Sigmoid colon (tissue), 4 donors: ENCODE measurements at regions not wholly inside any gene's neighbourhood (a gene's known extent, or its start where the extent isn't known, plus 50 kb on each side); places are given as distances from the start of the nearest gene placed in this dataset.

Experiments used
- POLR2A ChIP-seq, 2 donors: fragments of 450-650 bp; IDR thresholded peaks; one replicate each; pipeline ENCODE4 v1.6.1; 2016; ENCODE audit warnings: antibody characterized with exemption in 2 of 2, mild to moderate bottlenecking in 2 of 2, moderate library complexity in 2 of 2
- POLR2AphosphoS5 ChIP-seq, 4 donors: sonication (generic); formaldehyde crosslinking; IDR thresholded peaks; one replicate each; pipeline ENCODE4 v1.6.1; 2017; ENCODE audit warnings: antibody characterized with exemption in 4 of 4
- TF ChIP-seq, protein P1 (sequence below), 4 experiments: fragments of 450-650 bp in 3 of 4; fragments of 200-600 bp in 1 of 4; IDR thresholded peaks; one replicate each; pipeline ENCODE4 v1.5.1; 2016 to 2019; ENCODE audit warnings: antibody characterized with exemption in 4 of 4, mild to moderate bottlenecking in 3 of 4, moderate library complexity in 2 of 4

DNA sequence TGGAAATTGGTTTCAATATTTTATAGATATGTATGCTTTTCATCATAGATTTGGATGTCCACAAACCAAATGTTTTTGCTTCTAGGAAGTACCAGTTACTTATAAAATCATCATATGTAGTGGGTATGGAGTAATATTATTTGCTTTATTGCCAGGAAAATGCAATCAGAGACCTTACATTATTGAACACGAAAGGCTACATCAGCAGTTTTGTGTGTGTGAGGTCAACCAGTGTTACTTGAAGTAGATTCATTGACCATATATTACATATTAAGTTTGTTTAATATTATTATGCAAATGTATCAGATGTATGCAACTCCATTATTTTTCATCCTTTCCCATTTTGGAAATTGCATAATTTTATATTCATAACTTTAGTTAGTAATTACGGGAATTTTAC, 219.1 kb upstream of the MMADHC start:
- TF ChIP-seq, protein P1, sequence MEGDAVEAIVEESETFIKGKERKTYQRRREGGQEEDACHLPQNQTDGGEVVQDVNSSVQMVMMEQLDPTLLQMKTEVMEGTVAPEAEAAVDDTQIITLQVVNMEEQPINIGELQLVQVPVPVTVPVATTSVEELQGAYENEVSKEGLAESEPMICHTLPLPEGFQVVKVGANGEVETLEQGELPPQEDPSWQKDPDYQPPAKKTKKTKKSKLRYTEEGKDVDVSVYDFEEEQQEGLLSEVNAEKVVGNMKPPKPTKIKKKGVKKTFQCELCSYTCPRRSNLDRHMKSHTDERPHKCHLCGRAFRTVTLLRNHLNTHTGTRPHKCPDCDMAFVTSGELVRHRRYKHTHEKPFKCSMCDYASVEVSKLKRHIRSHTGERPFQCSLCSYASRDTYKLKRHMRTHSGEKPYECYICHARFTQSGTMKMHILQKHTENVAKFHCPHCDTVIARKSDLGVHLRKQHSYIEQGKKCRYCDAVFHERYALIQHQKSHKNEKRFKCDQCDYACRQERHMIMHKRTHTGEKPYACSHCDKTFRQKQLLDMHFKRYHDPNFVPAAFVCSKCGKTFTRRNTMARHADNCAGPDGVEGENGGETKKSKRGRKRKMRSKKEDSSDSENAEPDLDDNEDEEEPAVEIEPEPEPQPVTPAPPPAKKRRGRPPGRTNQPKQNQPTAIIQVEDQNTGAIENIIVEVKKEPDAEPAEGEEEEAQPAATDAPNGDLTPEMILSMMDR (IDR thresholded peaks at IDR 0.05): no peak
- no peak for TF ChIP-seq POLR2A (IDR thresholded peaks at IDR 0.05)
- TF ChIP-seq POLR2AphosphoS5 (IDR thresholded peaks at IDR 0.05): no peak
